ENCODE measurements at regions not wholly inside any gene's neighbourhood (a gene's known extent, or its start where the extent isn't known, plus 50 kb on each side); places are given as distances from the start of the nearest gene placed in this dataset.

DNA sequence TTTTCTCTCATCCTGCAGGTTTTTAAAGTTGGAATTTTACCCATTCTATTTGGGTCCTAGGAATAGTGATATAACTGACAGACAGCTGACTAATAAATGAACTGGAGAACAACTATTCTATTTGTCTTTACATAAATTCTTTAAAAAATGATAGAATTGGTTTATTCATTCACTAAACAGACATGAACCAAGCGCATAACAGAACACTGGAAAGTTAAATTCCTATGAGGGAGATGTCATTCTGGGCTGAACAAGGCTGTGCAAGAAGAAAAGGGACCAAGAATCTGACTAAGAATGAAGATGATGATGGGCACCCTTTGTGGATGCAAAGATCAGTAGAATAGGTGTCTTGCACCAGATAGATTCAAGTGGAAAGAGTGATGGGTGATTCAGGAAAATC lies 256.3 kb upstream of the SASH1 start:
- no peak for DNase-seq (ENCODE audit: low read depth, low spot score)
- TF ChIP-seq, protein P1, sequence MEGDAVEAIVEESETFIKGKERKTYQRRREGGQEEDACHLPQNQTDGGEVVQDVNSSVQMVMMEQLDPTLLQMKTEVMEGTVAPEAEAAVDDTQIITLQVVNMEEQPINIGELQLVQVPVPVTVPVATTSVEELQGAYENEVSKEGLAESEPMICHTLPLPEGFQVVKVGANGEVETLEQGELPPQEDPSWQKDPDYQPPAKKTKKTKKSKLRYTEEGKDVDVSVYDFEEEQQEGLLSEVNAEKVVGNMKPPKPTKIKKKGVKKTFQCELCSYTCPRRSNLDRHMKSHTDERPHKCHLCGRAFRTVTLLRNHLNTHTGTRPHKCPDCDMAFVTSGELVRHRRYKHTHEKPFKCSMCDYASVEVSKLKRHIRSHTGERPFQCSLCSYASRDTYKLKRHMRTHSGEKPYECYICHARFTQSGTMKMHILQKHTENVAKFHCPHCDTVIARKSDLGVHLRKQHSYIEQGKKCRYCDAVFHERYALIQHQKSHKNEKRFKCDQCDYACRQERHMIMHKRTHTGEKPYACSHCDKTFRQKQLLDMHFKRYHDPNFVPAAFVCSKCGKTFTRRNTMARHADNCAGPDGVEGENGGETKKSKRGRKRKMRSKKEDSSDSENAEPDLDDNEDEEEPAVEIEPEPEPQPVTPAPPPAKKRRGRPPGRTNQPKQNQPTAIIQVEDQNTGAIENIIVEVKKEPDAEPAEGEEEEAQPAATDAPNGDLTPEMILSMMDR (IDR thresholded peaks at IDR 0.05; ENCODE audit: low read depth, low read length) = no peak
- in situ Hi-C loops (cut with HindIII; ENCODE audit: low sequenced_read_pairs) = no loop called here
- H3K4me3 ChIP-seq (ENCODE audit: low read depth, low read length) = no peak overlapping the region

DNA sequence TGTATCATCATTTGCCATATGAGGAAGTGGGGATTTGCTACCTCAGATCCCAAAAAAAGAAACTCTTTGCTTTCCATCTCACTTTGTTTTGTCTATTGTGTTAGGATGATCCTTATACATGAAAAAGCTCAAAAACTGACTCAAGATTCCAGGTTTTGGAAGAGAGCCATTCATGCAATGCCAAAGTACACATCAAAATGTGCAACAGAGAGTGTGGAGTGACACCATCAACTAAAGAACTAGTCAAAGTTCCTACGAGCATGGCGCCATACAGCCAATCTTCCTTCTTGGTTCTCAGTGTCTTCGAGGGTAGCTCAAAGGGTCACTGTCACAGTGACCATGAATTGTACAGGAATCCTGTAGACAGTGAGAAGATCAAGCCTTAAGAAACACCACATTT lies 255.8 kb upstream of the SASH1 start:
- in situ Hi-C loops (cut with HindIII; ENCODE audit: low sequenced_read_pairs) = no loop called here
- DNase-seq (ENCODE audit: low read depth, low spot score) = no peak
- TF ChIP-seq, protein P1 (IDR thresholded peaks at IDR 0.05; ENCODE audit: low read depth, low read length) = no peak
- H3K4me3 ChIP-seq (ENCODE audit: low read depth, low read length) = no peak overlapping the region

DNA sequence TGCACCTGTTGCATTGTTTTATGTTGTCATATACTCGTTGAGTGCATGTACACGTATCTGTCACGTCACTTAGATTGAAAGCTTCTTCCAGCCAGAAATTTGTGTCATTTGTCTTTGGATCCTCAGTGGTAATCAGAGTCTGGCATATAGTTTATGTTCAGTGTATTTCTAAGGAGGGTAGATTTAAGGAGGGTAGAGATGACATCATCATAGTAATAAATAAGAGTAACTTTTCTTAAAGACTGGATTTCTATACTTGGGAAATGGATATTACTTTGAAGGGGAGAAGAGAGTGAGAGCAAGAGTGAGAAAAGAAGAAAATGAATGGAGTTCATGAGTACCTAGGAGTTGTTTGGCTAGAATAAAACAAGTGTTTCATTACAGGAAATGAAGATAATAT lies 255.0 kb upstream of the SASH1 start:
- no peak overlapping the region for H3K4me3 ChIP-seq (ENCODE audit: low read depth, low read length)
- no peak for DNase-seq (ENCODE audit: low read depth, low spot score)
- in situ Hi-C loops (cut with HindIII; ENCODE audit: low sequenced_read_pairs) = no loop called here
- TF ChIP-seq, protein P1 (IDR thresholded peaks at IDR 0.05; ENCODE audit: low read depth, low read length) = no peak

DNA sequence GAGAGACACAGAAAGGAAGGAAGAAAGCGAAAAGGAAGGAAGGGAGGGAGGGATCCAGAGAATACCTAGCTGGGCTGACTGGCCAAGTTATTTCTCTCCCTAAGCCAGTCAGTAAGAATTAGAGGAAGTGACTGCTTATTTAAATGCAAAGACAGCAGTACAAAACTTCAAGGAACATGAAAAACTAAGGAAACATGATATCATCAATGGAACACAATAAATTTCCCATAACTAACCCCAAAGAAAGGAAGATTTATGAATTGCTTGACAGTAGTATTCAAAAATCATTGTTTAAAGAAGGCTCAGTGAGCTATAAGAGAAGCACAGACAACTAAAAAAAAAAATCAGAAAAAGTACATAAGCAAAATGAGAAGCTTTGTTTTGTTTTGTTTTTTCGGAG lies 252.3 kb upstream of the SASH1 start:
- TF ChIP-seq, protein P1 (IDR thresholded peaks at IDR 0.05; ENCODE audit: low read depth, low read length) = no peak
- in situ Hi-C loops (cut with HindIII; ENCODE audit: low sequenced_read_pairs) = no loop called here

DNA sequence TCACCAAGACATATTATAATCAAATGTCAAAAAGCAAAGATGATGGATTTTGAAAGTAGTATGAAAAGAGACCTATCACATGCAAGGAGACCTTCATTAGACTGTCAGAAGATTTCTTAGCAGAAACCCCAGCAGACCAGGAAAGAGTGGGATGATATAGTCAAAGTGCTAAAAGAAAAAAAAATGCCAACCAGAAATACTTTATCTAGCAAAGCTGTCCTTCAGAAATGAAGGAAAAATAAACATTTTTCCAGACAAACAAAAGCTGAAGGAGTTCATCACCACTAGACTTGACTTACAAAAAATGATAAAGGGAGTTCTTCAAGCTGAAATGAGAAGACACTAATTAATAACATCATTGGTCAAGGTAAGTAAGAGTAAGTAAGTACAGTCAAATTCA lies 251.2 kb upstream of the SASH1 start:
- TF ChIP-seq, protein P1 (IDR thresholded peaks at IDR 0.05; ENCODE audit: low read depth, low read length) = no peak
- no peak overlapping the region for H3K4me3 ChIP-seq (ENCODE audit: low read depth, low read length)
- in situ Hi-C loops (cut with HindIII; ENCODE audit: low sequenced_read_pairs) = no loop called here
- no peak for DNase-seq (ENCODE audit: low read depth, low spot score)

More for the DNA sequence above, 252.3 kb upstream of the SASH1 start:
- no peak overlapping the region for H3K4me3 ChIP-seq (ENCODE audit: low read depth, low read length)
- no peak for DNase-seq (ENCODE audit: low read depth, low spot score)

DNA sequence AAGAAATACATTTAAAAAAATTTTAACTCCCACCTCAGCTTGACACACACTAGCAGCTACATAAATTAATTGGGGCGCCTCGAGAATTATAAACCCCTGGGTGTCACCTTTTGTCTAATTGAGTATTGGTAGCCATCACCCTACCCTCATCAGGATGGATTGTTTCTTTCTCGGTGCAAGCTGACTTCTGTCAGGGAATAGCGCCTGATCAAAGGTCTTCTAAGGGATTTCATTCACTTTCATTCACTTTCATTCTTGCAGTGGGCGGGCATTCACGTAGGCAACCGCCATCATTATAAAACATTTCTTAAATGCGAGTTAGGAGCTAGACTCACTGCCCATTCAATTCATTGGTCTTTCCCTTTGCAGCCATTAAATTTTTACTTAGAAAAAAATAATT lies 239.2 kb upstream of the SASH1 start:
- no peak overlapping the region for H3K4me3 ChIP-seq (ENCODE audit: low read depth, low read length)
- TF ChIP-seq, protein P1 (IDR thresholded peaks at IDR 0.05; ENCODE audit: low read depth, low read length) = no peak
- DNase-seq (ENCODE audit: low read depth, low spot score) = no peak
- in situ Hi-C loops (cut with HindIII; ENCODE audit: low sequenced_read_pairs) = no loop called here

DNA sequence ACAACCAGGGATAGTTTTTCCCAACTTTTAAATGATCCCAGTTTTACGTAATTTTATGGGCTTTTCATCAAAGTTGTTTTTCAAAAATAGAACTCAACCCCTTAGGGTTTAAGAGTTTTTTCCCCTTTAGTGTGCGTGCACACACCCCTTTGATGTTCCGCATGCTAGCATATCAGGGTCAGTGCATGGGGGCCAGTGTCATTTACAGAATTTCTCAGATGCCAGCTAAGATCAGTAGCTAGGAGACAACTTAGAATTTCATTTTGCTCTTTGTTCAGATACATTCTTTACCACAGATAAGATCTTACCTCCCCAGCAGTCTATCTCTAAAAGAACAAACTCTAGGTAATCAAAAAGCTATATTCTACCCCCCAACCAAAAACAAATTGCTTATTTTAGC lies 238.5 kb upstream of the SASH1 start:
- TF ChIP-seq, protein P1 (IDR thresholded peaks at IDR 0.05; ENCODE audit: low read depth, low read length) = no peak
- H3K4me3 ChIP-seq (ENCODE audit: low read depth, low read length) = no peak overlapping the region
- DNase-seq (ENCODE audit: low read depth, low spot score) = no peak
- in situ Hi-C loops (cut with HindIII; ENCODE audit: low sequenced_read_pairs) = no loop called here

All from astrocyte of the spinal cord (primary cell).